GM23338 (cell line): ENCODE measurements at regions not wholly inside any gene's neighbourhood (a gene's known extent, or its start where the extent isn't known, plus 50 kb on each side); places are given as distances from the start of the nearest gene placed in this dataset.

Experiments
- ATAC-seq: fragments of 200-7000 bp; cut with Tn5 transposase; 3 replicates; pipeline ENCODE4 v1.9.1; 2020
- DNase-seq: peaks from one replicate; pipeline ENCODE4 v3.0.0-alpha.2; 2015; ENCODE audit warnings: low spot score
- H2AFZ ChIP-seq: fragments of 200-600 bp; sonication (generic); 2 replicates; pipeline ENCODE4 v1.8.0; 2016; ENCODE audit warnings: antibody characterized with exemption, mild to moderate bottlenecking, moderate library complexity
- H3F3A ChIP-seq: fragments of 200-600 bp; sonication (generic); replicated peaks from 2 replicates; pipeline ENCODE4 v1.8.0; 2017; ENCODE audit warnings: antibody characterized with exemption, mixed run types, low read depth
- H3K27ac ChIP-seq: fragments of 200-600 bp; sonication (generic); 2 replicates; pipeline ENCODE4 v1.6.1; 2016; ENCODE audit warnings: low read depth
- H3K27me3 ChIP-seq: fragments of 200-600 bp; sonication (generic); 2 replicates; pipeline ENCODE4 v1.8.0; 2016; ENCODE audit warnings: mild to moderate bottlenecking, mixed run types, moderate library complexity; ENCODE audit not compliant: insufficient read depth
- H3K36me3 ChIP-seq: fragments of 200-600 bp; sonication (generic); 2 replicates; pipeline ENCODE4 v1.8.0; 2016; ENCODE audit warnings: mild to moderate bottlenecking; ENCODE audit not compliant: insufficient read depth
- H3K4me1 ChIP-seq: fragments of 200-600 bp; sonication (generic); 2 replicates; pipeline ENCODE4 v1.8.0; 2016; ENCODE audit warnings: mild to moderate bottlenecking, moderate library complexity; ENCODE audit not compliant: insufficient read depth
- H3K4me2 ChIP-seq: fragments of 200-600 bp; sonication (generic); 2 replicates; pipeline ENCODE4 v1.7.1; 2017; ENCODE audit warnings: mixed run types
- H3K4me3 ChIP-seq: fragments of 200-600 bp; sonication (generic); 2 replicates; pipeline ENCODE4 v1.6.1; 2016; ENCODE audit warnings: mixed run types
- H3K79me2 ChIP-seq: fragments of 200-600 bp; sonication (generic); replicated peaks from 2 replicates; pipeline ENCODE4 v1.8.0; 2017; ENCODE audit warnings: mild to moderate bottlenecking; ENCODE audit not compliant: insufficient read depth
- H3K9me2 ChIP-seq: fragments of 200-600 bp; sonication (generic); 2 replicates; pipeline ENCODE4 v1.8.0; 2017; ENCODE audit not compliant: insufficient read depth
- H4K20me1 ChIP-seq: fragments of 200-600 bp; sonication (generic); replicated peaks from 2 replicates; pipeline ENCODE4 v1.8.0; 2017; ENCODE audit warnings: mild to moderate bottlenecking; ENCODE audit not compliant: insufficient read depth
- H3K27ac Mint-ChIP-seq: 2 replicates; pipeline ENCODE4 v1.8.0; 2020; ENCODE audit warnings: inconsistent platforms, mild to moderate bottlenecking, moderate library complexity, mixed read lengths
- H3K27me3 Mint-ChIP-seq: 3 replicates; pipeline ENCODE4 v1.8.0; 2022; ENCODE audit warnings: low read depth, mild to moderate bottlenecking, moderate library complexity, mixed read lengths, inconsistent platforms; ENCODE audit not compliant: insufficient read depth, poor library complexity
- H3K36me3 Mint-ChIP-seq: 3 replicates; pipeline ENCODE4 v1.8.0; 2021; ENCODE audit warnings: low read depth, mild to moderate bottlenecking, inconsistent platforms, moderate library complexity, mixed read lengths
- H3K4me1 Mint-ChIP-seq: 3 replicates; pipeline ENCODE4 v1.8.0; 2020; ENCODE audit warnings: mild to moderate bottlenecking, inconsistent platforms, mixed read lengths
- H3K4me3 Mint-ChIP-seq: 3 replicates; pipeline ENCODE4 v1.8.0; 2021; ENCODE audit warnings: moderate library complexity, mild to moderate bottlenecking, inconsistent platforms, mixed read lengths
- H3K9me3 Mint-ChIP-seq: 3 replicates; pipeline ENCODE4 v1.8.0; 2020; ENCODE audit warnings: moderate library complexity, mild to moderate bottlenecking, inconsistent platforms, mixed read lengths
- EZH2phosphoT487 ChIP-seq: fragments of 200-600 bp; sonication (generic); IDR thresholded peaks from one replicate; pipeline ENCODE4 v1.8.1; 2018; ENCODE audit warnings: antibody characterized with exemption; ENCODE audit not compliant: unreplicated experiment
- JUNB ChIP-seq: IDR thresholded peaks from one replicate; pipeline ENCODE4 v1.6.1; 2016; ENCODE audit warnings: antibody characterized with exemption; ENCODE audit not compliant: unreplicated experiment
- POLR2AphosphoS5 ChIP-seq: IDR thresholded peaks from 2 replicates; pipeline ENCODE4 v1.6.1; 2016; ENCODE audit warnings: antibody characterized with exemption, low read depth
- ZNF114 ChIP-seq: fragments of 250-450 bp; sonication (Bioruptor Pico); IDR thresholded peaks from 2 replicates; pipeline ENCODE4 v1.5.0; 2020; ENCODE audit warnings: mild to moderate bottlenecking, moderate library complexity
- ZNF331 ChIP-seq: fragments of 250-450 bp; sonication (Bioruptor Pico); IDR thresholded peaks from 2 replicates; pipeline ENCODE4 v1.5.0; 2020; ENCODE audit warnings: low read depth, mild to moderate bottlenecking, moderate library complexity
- TF ChIP-seq, protein P1 (sequence below): IDR thresholded peaks from 2 replicates; pipeline ENCODE4 v1.6.1; 2016; ENCODE audit warnings: antibody characterized with exemption
- TF ChIP-seq, protein P2 (sequence below): fragments of 250-450 bp; sonication (Bioruptor Pico); IDR thresholded peaks from 2 replicates; pipeline ENCODE4 v1.5.0; 2020; ENCODE audit warnings: mild to moderate bottlenecking, moderate library complexity

DNA sequence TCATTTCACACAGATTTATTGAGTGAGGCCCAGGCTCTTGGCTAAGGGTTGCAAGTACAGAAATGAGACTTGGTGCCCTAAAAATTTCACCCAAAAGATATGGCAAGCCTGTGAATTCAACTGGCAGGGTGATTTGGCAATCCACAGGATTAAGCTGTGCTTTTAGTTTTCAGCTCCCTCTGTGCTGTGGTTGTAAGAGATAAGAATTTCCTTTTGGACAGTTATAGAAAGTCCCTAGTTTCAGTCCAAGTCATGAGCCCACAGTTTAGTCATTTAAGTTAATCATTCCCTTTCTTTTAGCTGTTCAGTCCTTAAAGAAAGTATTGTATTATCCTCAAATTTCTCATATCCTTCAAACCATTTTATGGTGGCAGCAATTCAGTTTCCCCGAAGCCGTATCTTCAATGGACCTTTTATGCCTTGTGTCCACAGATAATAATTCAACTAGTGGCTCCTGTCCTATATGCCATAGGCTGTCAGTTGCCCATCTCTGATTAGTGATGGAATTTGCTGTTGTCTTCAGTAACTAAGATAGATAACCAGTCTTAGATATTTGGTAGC is 73.4 kb upstream of the NAMPT start:
- no peak overlapping the region for H3K27ac Mint-ChIP-seq
- H3K79me2 ChIP-seq = no peaks in the 10 kb centered on the region
- no peak overlapping the region for H3K4me2 ChIP-seq
- no peak overlapping the region for H3K4me3 Mint-ChIP-seq
- no peaks in the 10 kb centered on the region for H3K36me3 Mint-ChIP-seq
- no peak overlapping the region for H3K4me3 ChIP-seq
- H3K36me3 ChIP-seq = no peaks in the 10 kb centered on the region
- ATAC-seq (no peak), DNase-seq (no peak)
- peaks cover 6% of the 10 kb centered on the region; the same call in 1 of the 2 replicates for H3K9me2 ChIP-seq
- H3K27me3 ChIP-seq = no peaks in the 10 kb centered on the region
- no peaks in the 10 kb centered on the region for H4K20me1 ChIP-seq
- no peaks in the 10 kb centered on the region for H3F3A ChIP-seq
- no peaks in the 10 kb centered on the region for H3K4me1 ChIP-seq
- H3K27me3 Mint-ChIP-seq = peaks cover 1% of the 10 kb centered on the region
- no peaks in the 10 kb centered on the region; the same call in 2 of the 3 replicates for H3K9me3 Mint-ChIP-seq
- H2AFZ ChIP-seq = no peak overlapping the region
- no peak overlapping the region for H3K27ac ChIP-seq
- H3K4me1 Mint-ChIP-seq = no peaks in the 10 kb centered on the region
- TF ChIP-seq POLR2AphosphoS5 = no peak
- TF ChIP-seq JUNB = no peak

DNA sequence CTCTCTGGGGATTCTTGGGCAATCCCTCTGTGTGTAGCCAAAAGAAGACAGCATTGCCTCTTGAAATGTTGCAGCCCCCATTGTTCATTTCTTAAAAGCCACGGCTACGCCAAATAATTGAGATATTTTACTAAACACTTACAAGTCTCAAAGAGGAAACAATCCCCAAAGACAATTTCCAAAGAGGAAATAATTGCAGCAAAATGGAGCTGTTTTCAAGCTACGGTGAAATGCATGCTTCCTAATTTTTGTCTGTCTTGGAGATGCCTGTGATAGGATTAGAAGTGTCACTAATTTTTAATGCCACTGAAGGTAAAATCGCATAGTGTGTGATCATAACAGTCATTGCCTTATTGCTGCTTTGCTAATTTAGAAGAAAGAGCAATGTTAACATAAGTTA is 72.9 kb upstream of the NAMPT start:
- no peaks in the 10 kb centered on the region for H3K9me3 Mint-ChIP-seq
- H3K27ac ChIP-seq = no peak overlapping the region
- ATAC-seq = no peak

More for the DNA sequence above, 72.9 kb upstream of the NAMPT start:
- H2AFZ ChIP-seq = no peak overlapping the region
- no peak for DNase-seq
- no peaks in the 10 kb centered on the region for H4K20me1 ChIP-seq
- H3K36me3 Mint-ChIP-seq = no peaks in the 10 kb centered on the region
- H3K4me3 ChIP-seq = no peak overlapping the region
- H3K9me2 ChIP-seq = peaks cover 6% of the 10 kb centered on the region; the same call in 1 of the 2 replicates
- peaks cover 1% of the 10 kb centered on the region for H3K27me3 Mint-ChIP-seq
- no peak overlapping the region for H3K4me2 ChIP-seq
- H3K4me1 ChIP-seq = no peaks in the 10 kb centered on the region
- no peaks in the 10 kb centered on the region for H3K79me2 ChIP-seq
- H3K36me3 ChIP-seq = no peaks in the 10 kb centered on the region
- no peak overlapping the region for H3K27ac Mint-ChIP-seq
- no peaks in the 10 kb centered on the region for H3F3A ChIP-seq
- no peaks in the 10 kb centered on the region for H3K27me3 ChIP-seq
- no peak for TF ChIP-seq ZNF331 (CRISPR knock-in tag)
- TF ChIP-seq, protein P1, sequence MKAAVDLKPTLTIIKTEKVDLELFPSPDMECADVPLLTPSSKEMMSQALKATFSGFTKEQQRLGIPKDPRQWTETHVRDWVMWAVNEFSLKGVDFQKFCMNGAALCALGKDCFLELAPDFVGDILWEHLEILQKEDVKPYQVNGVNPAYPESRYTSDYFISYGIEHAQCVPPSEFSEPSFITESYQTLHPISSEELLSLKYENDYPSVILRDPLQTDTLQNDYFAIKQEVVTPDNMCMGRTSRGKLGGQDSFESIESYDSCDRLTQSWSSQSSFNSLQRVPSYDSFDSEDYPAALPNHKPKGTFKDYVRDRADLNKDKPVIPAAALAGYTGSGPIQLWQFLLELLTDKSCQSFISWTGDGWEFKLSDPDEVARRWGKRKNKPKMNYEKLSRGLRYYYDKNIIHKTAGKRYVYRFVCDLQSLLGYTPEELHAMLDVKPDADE = no peak
- TF ChIP-seq EZH2phosphoT487 = no peak
- no peak for TF ChIP-seq ZNF114
- TF ChIP-seq, protein P2, sequence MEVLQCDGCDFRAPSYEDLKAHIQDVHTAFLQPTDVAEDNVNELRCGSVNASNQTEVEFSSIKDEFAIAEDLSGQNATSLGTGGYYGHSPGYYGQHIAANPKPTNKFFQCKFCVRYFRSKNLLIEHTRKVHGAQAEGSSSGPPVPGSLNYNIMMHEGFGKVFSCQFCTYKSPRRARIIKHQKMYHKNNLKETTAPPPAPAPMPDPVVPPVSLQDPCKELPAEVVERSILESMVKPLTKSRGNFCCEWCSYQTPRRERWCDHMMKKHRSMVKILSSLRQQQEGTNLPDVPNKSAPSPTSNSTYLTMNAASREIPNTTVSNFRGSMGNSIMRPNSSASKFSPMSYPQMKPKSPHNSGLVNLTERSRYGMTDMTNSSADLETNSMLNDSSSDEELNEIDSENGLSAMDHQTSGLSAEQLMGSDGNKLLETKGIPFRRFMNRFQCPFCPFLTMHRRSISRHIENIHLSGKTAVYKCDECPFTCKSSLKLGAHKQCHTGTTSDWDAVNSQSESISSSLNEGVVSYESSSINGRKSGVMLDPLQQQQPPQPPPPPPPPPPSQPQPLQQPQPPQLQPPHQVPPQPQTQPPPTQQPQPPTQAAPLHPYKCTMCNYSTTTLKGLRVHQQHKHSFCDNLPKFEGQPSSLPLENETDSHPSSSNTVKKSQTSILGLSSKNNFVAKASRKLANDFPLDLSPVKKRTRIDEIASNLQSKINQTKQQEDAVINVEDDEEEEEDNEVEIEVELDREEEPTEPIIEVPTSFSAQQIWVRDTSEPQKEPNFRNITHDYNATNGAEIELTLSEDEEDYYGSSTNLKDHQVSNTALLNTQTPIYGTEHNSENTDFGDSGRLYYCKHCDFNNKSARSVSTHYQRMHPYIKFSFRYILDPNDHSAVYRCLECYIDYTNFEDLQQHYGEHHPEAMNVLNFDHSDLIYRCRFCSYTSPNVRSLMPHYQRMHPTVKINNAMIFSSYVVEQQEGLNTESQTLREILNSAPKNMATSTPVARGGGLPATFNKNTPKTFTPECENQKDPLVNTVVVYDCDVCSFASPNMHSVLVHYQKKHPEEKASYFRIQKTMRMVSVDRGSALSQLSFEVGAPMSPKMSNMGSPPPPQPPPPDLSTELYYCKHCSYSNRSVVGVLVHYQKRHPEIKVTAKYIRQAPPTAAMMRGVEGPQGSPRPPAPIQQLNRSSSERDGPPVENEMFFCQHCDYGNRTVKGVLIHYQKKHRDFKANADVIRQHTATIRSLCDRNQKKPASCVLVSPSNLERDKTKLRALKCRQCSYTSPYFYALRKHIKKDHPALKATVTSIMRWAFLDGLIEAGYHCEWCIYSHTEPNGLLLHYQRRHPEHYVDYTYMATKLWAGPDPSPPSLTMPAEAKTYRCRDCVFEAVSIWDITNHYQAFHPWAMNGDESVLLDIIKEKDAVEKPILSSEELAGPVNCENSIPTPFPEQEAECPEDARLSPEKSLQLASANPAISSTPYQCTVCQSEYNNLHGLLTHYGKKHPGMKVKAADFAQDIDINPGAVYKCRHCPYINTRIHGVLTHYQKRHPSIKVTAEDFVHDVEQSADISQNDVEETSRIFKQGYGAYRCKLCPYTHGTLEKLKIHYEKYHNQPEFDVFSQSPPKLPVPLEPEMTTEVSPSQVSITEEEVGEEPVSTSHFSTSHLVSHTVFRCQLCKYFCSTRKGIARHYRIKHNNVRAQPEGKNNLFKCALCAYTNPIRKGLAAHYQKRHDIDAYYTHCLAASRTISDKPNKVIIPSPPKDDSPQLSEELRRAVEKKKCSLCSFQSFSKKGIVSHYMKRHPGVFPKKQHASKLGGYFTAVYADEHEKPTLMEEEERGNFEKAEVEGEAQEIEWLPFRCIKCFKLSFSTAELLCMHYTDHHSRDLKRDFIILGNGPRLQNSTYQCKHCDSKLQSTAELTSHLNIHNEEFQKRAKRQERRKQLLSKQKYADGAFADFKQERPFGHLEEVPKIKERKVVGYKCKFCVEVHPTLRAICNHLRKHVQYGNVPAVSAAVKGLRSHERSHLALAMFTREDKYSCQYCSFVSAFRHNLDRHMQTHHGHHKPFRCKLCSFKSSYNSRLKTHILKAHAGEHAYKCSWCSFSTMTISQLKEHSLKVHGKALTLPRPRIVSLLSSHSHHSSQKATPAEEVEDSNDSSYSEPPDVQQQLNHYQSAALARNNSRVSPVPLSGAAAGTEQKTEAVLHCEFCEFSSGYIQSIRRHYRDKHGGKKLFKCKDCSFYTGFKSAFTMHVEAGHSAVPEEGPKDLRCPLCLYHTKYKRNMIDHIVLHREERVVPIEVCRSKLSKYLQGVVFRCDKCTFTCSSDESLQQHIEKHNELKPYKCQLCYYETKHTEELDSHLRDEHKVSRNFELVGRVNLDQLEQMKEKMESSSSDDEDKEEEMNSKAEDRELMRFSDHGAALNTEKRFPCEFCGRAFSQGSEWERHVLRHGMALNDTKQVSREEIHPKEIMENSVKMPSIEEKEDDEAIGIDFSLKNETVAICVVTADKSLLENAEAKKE (CRISPR knock-in tag) = no peak
- no peak overlapping the region for H3K4me3 Mint-ChIP-seq
- H3K4me1 Mint-ChIP-seq = no peaks in the 10 kb centered on the region
